ENCODE measurements at regions not wholly inside any gene's neighbourhood (a gene's known extent, or its start where the extent isn't known, plus 50 kb on each side); places are given as distances from the start of the nearest gene placed in this dataset.

DNA sequence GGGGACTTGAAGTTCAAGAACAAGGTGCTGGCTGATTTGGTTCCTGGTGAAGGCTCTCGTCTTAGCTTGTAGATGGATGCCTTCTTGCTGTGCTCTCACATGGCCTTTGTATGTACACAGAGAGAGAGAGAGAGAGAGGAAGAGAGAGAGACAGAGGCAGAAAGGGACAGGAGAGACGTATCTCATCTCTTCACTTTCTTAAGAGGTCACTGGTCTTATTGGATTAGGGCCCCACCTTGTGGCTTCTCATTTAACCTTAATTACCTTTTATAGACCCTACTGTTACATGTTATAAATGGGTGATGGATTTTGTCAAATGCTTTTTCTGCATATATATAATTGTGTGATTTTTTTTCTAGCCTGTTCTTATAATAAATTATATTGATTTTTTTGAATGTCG lies 1444.2 kb downstream of the ADGRL3 start:
- peak; percentile 5 for DNase-seq (ENCODE audit: low read depth)
- no peak overlapping the region for H3K4me3 ChIP-seq (ENCODE audit: low read depth, low read length)
- TF ChIP-seq, protein P1, sequence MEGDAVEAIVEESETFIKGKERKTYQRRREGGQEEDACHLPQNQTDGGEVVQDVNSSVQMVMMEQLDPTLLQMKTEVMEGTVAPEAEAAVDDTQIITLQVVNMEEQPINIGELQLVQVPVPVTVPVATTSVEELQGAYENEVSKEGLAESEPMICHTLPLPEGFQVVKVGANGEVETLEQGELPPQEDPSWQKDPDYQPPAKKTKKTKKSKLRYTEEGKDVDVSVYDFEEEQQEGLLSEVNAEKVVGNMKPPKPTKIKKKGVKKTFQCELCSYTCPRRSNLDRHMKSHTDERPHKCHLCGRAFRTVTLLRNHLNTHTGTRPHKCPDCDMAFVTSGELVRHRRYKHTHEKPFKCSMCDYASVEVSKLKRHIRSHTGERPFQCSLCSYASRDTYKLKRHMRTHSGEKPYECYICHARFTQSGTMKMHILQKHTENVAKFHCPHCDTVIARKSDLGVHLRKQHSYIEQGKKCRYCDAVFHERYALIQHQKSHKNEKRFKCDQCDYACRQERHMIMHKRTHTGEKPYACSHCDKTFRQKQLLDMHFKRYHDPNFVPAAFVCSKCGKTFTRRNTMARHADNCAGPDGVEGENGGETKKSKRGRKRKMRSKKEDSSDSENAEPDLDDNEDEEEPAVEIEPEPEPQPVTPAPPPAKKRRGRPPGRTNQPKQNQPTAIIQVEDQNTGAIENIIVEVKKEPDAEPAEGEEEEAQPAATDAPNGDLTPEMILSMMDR (IDR thresholded peaks at IDR 0.05; ENCODE audit: low read depth, low read length, missing control alignments): peak; percentile 18
- in situ Hi-C loops (cut with HindIII; ENCODE audit: low sequenced_read_pairs): no loop called here

DNA sequence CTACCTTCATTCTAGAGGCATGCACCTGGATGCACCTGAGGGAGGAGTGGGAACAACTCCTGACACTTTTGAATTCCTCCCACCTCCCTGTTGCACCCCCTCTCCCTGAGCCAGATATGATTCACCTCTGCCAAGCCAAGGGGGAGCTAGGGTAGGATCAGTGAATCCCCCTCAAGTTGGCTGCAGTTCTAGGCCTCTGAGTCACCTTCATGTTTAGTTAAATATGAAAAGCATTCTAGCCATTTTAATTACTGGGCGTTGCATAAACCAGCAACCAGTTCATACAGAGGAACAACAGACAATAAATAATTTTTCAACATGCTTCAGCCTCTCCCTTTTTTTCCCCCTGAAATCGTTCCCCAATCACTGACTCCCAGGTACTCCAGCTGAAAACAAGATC lies 1440.2 kb downstream of the ADGRL3 start:
- in situ Hi-C loops (cut with HindIII; ENCODE audit: low sequenced_read_pairs): no loop called here
- peak; percentile 15 for DNase-seq (ENCODE audit: low read depth)
- H3K4me3 ChIP-seq (ENCODE audit: low read depth, low read length): no peak overlapping the region
- TF ChIP-seq, protein P1 (IDR thresholded peaks at IDR 0.05; ENCODE audit: low read depth, low read length, missing control alignments): no peak

- TF ChIP-seq, protein P1 (IDR thresholded peaks at IDR 0.05; ENCODE audit: low read depth, low read length, missing control alignments): no peak
- no peak overlapping the region for H3K4me3 ChIP-seq (ENCODE audit: low read depth, low read length)
- in situ Hi-C loops (cut with HindIII; ENCODE audit: low sequenced_read_pairs): no loop called here
- no peak for DNase-seq (ENCODE audit: low read depth)
Measured at GRCh38 chr4:62627671-62628070, 1427.5 kb downstream of the ADGRL3 start.

- no peak for DNase-seq (ENCODE audit: low read depth)
- H3K4me3 ChIP-seq (ENCODE audit: low read depth, low read length): no peak overlapping the region
- TF ChIP-seq, protein P1 (IDR thresholded peaks at IDR 0.05; ENCODE audit: low read depth, low read length, missing control alignments): no peak
- in situ Hi-C loops (cut with HindIII; ENCODE audit: low sequenced_read_pairs): no loop called here
Measured at GRCh38 chr4:62627141-62627540, 1427.0 kb downstream of the ADGRL3 start.

GRCh38 chr4:62622089-62622488 lies 1422.0 kb downstream of the ADGRL3 start:
- H3K4me3 ChIP-seq (ENCODE audit: low read depth, low read length): no peak overlapping the region
- no peak for DNase-seq (ENCODE audit: low read depth)
- TF ChIP-seq, protein P1 (IDR thresholded peaks at IDR 0.05; ENCODE audit: low read depth, low read length, missing control alignments): no peak
- in situ Hi-C loops (cut with HindIII; ENCODE audit: low sequenced_read_pairs): no loop called here

GRCh38 chr4:62619971-62620370 lies 1419.8 kb downstream of the ADGRL3 start:
- in situ Hi-C loops (cut with HindIII; ENCODE audit: low sequenced_read_pairs): no loop called here
- no peak for DNase-seq (ENCODE audit: low read depth)

More at GRCh38 chr4:62619971-62620370, 1419.8 kb downstream of the ADGRL3 start:
- H3K4me3 ChIP-seq (ENCODE audit: low read depth, low read length): no peak overlapping the region
- TF ChIP-seq, protein P1 (IDR thresholded peaks at IDR 0.05; ENCODE audit: low read depth, low read length, missing control alignments): no peak
